ENCODE measurements at regions not wholly inside any gene's neighbourhood (a gene's known extent, or its start where the extent isn't known, plus 50 kb on each side); places are given as distances from the start of the nearest gene placed in this dataset.

- TF ChIP-seq CTCF (IDR thresholded peaks at IDR 0.05) (no peak), POLR2A (IDR thresholded peaks at IDR 0.05) (no peak)
Measured at GRCh38 chr10:22780474-22780885, 66.1 kb upstream of the PIP4K2A start.
